GM19025 (cell line): ENCODE measurements at regions not wholly inside any gene's neighbourhood (a gene's known extent, or its start where the extent isn't known, plus 50 kb on each side); places are given as distances from the start of the nearest gene placed in this dataset.

ENCODE experiments used
- ATAC-seq: cut with Tn5 transposase; IDR thresholded peaks from one replicate; pipeline ENCODE4 v1.9.1; 2021; ENCODE audit warnings: mild to moderate bottlenecking, low read depth, moderate library complexity; ENCODE audit not compliant: unreplicated experiment

- no peak for ATAC-seq
Measured at GRCh38 chr7:89887489-89887888, 266.8 kb upstream of the STEAP1 start.

DNA sequence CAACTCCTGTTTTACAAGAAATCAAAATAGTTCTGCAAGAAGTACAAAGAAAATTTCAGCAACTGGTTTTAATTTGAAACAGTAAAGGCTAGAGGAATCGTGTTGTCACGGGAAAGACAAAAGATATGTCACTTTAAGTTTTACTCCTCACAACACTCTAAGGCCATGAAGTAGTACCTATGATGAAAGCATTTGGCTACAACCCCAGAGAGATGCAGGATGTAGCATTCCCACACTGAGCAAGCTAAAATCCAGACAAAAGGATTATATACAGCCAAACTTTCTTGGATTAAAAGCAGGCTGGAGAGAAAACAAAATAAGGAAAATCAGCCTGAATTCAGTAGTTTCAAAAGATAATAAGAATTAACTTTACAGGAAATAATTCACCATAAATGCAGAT is 245.5 kb upstream of the STEAP1 start:
- no peak for ATAC-seq

DNA sequence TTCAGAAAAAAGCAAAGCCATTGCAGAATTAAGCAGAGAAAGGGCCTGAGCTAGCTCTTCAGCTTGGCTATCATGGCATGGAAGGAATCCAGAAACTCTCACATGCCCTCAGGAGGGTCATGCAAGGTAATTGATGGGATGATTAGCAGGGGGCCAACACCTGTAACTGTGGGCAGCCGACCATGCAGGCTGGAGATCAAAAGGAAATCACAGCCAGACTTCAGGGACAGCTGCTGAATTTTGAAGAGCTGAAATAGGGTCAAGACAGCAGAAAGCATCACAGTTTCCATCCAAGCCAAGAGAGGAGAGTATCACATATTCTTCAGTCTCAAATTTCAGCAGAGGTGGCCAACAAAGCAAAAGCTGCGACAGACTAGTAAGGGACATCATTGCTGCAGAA is 239.6 kb upstream of the STEAP1 start:
- ATAC-seq, result no peak

DNA sequence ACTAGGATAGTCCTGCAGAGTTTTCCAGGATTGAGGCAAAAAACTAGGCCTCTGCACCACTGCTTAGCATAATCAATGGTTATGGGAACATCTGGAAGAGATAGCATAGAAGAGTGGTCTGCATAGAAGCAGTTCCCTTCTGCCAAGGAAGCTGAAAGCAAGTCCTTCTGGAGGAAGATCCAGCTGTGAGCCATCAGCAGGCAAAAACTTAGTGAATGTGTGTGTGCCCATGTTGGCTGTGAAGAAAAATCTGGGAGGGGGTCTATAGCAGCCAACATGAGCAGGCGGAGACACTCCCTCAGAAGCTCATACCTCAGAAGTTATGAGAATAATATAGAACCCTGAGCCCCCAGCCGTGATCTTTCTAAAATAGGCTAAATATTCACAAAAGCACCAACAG is 228.1 kb upstream of the STEAP1 start:
- ATAC-seq, result no peak

DNA sequence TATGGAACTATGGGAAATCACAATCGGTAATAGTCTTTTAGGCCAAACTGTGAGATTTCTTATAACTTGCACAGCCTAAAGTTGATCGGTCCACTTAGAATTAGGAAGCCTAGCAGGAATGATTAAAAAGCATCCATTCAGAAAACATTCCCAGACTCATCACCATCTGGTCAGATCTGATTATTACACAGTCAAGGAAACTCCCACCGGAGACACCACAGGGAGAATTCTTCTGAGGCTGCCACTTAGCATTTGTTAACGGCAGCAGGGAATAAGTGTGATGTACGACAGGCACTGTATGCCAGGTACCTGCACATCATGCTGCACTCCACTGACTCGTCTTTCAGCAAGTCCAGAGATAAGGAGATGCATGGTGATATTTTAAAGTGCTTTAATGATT is 227.6 kb upstream of the STEAP1 start:
- no peak for ATAC-seq

DNA sequence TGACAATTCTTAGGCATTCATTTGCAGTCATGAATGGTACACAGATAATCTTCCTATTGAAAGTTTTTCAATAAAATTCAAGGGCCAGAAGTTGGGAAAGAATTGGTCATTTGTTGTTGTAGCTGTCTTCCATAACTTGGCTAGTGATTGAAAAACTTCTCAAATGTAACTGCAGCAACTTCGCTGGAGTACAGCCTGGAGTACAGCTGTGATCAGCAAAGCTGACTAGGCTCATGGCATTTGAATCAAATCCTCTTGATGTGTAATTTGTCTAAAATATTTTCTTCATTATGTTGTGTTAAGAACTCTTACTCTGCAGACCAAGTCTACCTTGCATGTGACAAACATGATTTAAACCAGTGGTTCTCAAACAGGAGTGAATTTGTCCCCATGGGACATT is 226.5 kb upstream of the STEAP1 start:
- ATAC-seq, result no peak

DNA sequence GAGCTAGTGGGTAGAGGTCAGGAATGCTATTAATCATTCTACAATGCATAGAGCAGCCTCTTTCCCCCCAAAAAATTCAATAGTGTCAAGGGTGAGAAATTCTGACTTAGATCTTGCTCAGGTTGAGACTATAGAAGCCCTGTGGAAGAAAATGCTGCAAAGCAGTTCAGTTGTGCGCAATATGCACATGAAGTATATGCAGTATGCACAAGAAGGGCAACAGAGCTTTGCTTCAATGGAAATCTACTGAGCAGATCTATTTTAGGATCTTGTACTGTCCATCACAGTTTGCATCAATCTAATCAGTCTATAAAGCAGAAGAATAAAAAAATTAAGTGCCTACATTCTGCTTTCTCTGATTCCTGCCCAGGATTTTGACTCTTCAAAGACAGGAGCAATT is 225.8 kb upstream of the STEAP1 start:
- no peak for ATAC-seq

DNA sequence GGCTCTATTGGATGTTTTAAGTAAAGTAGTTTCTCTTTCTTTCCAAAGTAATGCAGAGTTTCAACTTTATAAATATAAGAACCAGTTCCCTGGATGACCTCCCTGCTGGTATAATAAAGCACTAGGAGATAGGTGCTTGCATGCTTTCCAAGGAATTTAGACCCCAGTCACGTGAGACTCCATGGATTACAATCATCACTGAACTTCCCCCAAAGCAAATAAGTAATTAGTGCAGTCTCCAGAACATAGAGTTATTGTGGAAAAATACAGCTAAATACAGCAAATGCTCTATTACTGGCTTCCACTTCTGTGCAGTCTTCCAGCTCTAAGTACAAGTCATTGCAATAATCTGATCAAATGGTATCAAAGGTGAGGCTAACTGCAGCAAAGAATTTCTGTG is 220.2 kb upstream of the STEAP1 start:
- no peak for ATAC-seq

DNA sequence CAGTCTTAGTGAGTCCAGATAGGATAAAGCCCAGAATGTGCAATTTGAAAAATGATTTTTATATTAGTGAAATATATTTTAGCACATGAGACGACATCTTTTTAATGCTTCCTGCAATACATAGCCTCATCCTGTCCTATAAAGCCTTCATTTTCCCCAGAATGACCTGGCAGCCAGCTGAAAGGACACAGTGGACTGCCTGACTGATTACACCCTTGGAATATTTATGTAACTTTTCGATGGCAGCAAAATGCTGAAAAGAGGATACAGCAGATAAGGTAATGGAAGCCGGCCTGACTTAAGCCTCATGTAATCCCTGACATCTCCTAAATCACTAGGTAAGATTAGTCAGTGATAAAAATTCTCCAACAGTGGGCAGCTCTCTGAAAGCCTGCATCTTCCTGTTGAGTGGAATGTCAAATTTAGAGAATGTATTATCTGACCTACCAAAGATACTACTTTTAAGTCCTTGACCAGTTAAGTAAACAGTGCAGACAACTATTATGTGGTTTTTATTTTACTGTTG is 210.7 kb upstream of the STEAP1 start:
- ATAC-seq, result no peak

GRCh38 chr7:89958525-89959068 is 195.7 kb upstream of the STEAP1 start:
- no peak for ATAC-seq

GRCh38 chr7:89966067-89966664 is 188.1 kb upstream of the STEAP1 start:
- no peak for ATAC-seq

- no peak for ATAC-seq
Measured at GRCh38 chr7:89975577-89975976, 178.7 kb upstream of the STEAP1 start.

GRCh38 chr7:89987665-89988064 is 166.6 kb upstream of the STEAP1 start:
- no peak for ATAC-seq

GRCh38 chr7:89988074-89988473 is 166.2 kb upstream of the STEAP1 start:
- no peak for ATAC-seq

GRCh38 chr7:89989454-89989853 is 164.8 kb upstream of the STEAP1 start:
- no peak for ATAC-seq

GRCh38 chr7:89994483-89994882 is 159.8 kb upstream of the STEAP1 start:
- no peak for ATAC-seq

- ATAC-seq, result no peak
Measured at GRCh38 chr7:89998554-89998953, 155.7 kb upstream of the STEAP1 start.

DNA sequence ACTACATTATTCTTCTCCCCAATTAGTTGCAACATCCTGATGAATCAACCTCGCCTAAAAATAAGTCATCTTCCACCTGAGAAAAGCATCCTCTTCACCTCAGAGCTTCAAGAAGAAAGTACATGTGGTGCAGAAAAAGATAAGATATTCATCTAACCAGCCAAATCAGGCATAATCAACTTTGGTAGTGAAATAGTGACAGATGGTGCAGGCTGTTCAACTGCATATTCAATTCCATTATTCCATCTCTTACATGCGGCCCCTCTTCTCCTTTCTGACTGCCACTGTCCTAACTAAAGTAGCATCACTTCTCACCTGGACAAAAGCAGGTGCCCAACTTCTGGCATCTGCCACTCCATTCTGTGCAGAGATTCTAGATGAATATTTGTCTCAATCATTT is 148.4 kb upstream of the STEAP1 start:
- no peak for ATAC-seq

GRCh38 chr7:90007001-90007654 is 147.1 kb upstream of the STEAP1 start:
- no peak for ATAC-seq

DNA sequence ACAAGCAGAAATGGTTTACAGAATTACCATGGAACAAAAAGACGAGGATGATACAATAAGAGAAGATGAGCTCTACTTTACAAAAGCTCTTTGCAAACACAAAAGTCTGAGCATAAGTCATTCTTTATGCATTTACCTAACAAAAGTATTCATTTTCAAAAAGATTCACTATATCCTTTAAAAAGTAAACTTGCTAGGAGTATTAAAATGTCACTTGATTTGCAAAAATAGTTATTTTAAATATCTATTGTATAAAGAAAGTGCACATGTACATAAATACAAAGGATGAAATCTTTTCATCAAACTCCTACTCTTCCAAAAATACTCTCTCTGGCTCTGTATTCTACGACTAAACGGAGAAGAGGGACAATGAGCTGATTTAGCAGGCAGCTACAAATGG is 146.4 kb upstream of the STEAP1 start:
- ATAC-seq, result no peak

DNA sequence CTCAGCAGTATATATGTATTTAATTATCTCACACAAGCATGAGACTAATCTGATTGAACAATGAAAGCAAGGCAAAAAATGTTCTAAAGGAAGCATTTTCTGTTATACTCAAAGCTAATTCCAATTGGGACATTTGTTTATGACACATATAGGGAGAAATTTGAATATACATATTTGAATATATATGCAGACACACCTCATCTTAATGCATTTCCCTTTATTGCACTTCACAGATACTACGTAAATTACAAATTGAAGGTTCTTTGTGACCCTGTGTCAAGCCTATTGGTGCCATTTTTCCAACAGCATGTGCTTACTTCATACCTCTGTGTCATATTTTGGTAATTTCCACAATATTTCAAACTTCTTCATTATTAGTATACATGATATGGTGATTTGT is 132.1 kb upstream of the STEAP1 start:
- ATAC-seq, result no peak

- ATAC-seq, result no peak
Measured at GRCh38 chr7:90025771-90026170, 128.5 kb upstream of the STEAP1 start.
